HG03135 (cell line): ENCODE measurements at regions not wholly inside any gene's neighbourhood (a gene's known extent, or its start where the extent isn't known, plus 50 kb on each side); places are given as distances from the start of the nearest gene placed in this dataset.

ENCODE experiments used
- ATAC-seq: cut with Tn5 transposase; IDR thresholded peaks from one replicate; pipeline ENCODE4 v1.9.1; 2021; ENCODE audit warnings: mild to moderate bottlenecking, moderate library complexity; ENCODE audit not compliant: unreplicated experiment

GRCh38 chr2:12196495-12196894 is 450.1 kb downstream of the LPIN1 start:
- ATAC-seq, result no peak

- no peak for ATAC-seq
Observed at GRCh38 chr2:12197133-12197532, 450.7 kb downstream of the LPIN1 start.

GRCh38 chr2:12199491-12200211 is 453.2 kb downstream of the LPIN1 start:
- no peak for ATAC-seq

DNA sequence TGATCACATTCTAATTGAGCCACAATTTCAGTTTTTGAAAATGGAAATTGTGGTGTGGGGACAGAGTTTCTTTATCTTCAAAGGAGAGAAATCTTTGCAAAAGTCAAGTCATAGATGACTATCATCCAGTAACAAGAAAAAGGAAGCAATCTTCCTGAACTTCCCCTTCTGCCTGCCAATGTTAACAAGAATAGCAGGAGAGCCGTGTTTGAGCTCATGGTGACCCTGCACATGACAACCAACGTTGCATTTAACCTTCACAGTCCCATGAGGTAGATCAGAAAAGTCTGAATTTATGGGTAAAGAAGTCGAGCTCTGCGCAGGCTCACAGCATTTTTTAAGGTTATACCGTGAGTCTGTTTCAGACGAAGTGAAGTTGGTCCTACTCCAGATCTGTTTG is 454.9 kb downstream of the LPIN1 start:
- no peak for ATAC-seq

DNA sequence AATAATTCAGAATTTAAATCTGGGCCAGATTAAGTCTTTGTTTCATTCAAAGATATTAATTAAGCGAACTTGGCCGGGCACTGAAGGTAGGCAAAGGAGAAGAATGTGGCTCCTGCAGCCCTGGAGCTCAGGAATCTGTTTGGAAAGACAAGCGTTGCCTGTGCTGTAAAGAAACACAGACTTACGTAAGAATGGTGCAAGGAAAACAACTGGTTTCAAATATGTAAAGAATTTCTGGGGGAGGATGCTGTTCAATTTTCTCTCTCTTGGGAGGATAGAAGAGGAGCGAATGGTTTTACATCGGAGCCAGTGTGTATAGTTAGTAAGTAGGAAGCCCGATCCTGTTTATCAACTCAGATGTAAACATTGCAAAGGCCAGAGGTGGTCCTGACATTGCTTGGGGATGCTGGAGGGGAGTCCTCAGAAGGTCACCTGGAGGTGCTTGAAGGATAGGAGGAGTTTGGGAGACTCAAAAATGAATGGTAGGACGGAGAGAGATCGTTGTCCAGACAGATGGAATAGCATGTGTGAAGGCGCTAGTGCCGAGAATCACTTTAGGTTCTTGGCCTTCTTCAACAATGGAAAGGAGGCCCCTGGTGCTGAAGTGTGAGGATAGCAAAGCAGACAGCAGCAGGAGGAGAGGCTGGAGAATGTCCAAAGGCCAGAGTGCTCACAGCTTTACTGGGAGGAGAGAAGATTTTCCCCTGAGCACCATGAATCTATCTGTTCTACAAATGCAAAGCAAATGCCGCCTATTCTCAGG is 456.1 kb downstream of the LPIN1 start:
- ATAC-seq, result no peak

DNA sequence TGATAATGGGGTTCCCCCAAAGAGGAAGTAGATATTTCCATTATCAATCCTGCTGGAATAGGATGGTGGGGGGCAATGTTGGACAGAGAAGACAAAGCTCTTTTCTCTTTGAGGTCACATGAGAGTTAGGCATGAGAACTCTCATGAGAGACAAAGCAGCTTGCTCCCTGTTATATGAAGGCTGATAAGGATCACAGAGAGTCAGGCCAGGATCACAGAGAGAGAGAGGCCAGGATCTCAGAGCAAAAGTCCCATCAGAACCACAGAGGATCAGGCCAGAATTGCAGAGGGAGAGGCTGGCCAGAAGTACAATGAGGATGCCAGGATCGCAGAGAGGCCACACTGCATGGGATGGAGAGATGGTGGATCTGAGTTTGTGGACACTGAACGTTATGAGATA is 457.1 kb downstream of the LPIN1 start:
- no peak for ATAC-seq

- ATAC-seq, result no peak
Observed at GRCh38 chr2:12205086-12205485, 458.7 kb downstream of the LPIN1 start.

- no peak for ATAC-seq
Observed at GRCh38 chr2:12207491-12207890, 461.1 kb downstream of the LPIN1 start.

DNA sequence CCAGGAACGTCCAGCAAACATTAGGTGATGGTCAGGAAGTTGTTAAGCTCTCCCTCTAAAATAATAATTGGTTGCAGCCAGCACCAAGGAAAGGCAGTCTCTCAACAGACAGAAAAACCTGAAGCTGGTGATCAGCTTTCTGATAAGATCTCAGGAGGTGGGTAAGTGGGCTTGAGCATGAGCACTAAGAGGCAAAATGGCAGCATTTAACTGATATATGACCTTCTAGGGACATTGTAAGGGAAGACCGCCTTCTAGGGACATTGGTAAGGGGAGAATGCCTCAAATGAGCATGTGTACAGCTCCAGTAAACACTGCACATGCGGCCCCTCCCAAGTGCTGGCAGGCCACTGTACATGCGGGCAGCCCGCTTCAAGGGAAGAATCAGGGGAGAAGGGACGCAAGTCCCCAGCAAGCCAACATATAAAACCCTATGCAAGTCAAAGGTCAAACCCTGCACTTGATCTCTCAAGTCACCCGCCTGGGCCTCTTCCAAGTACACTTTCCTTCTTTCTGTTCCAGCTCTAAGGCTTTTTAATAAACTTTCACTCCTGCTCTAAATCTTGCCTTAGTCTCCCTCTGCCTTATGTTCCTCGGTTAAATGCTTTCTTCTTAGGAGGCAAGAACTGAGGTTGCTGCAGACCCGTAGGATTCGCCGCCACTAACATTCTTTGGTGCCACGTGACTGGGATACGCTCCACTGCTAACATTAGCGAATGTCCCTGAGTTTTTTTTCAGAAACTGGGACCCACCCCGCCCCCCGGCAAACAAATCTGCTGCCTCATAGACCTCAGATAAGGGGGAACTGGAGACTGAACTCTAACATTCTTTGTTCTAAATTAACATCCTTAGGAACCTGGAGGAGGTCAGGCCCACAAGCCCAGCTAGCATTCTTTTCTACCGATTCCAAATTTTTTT is 463.8 kb downstream of the LPIN1 start:
- no peak for ATAC-seq

- ATAC-seq, result no peak
Observed at GRCh38 chr2:12211326-12212175, 465.1 kb downstream of the LPIN1 start.

DNA sequence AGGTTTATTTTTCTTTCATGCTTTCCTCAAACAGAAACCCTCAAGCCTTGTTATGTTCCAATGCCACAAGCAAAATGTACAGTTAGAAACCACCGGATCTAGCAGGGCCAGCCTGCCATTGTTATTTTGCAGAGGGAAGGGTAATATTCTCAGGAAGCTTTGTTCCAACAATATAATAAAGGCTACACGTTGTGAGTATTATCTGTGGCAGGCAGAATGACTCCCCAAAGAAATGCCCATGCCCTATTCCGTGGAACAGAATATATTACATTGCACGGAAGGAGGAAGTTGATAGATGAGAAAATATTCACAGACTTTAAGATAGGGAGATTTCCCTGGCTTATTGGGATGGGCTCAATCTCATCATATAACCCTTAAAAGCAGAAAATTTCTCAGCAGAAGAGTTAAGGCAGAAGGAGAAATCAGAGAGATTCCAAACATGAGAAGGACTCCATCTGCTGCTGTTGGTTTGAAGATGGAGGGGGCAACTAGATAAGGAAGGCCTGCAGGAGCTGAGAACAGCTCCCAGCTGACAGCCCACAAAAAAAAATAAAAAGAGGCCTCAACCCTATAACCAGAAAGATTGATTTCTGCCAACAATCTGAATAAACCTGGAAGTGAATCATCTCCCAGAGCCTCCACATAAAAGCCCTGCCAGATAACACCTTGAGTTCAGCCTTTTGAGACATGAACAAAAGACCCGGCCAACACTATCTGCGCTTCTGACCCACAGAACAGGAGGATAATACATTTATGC is 466.6 kb downstream of the LPIN1 start:
- ATAC-seq, result no peak

DNA sequence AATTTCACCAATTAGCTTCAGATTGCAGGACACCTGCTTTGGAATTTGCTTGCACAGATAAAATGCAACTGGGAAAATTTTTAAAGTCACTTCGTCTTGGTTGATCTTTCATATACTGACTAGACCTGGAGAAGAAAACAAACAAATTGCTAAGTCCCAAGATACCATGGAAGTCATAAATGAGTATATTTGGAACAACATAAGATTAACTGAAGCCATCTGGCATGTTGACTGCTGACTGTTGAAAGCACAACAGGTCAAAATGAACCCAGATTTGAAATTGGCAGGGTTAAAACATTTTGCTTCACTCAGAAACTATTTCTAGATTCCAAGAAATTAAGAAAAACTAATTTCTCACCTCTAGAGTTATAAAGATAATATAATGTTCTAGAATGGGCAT is 470.7 kb downstream of the LPIN1 start:
- ATAC-seq, result no peak

- ATAC-seq, result no peak
Observed at GRCh38 chr2:12219761-12220160, 473.3 kb downstream of the LPIN1 start.

DNA sequence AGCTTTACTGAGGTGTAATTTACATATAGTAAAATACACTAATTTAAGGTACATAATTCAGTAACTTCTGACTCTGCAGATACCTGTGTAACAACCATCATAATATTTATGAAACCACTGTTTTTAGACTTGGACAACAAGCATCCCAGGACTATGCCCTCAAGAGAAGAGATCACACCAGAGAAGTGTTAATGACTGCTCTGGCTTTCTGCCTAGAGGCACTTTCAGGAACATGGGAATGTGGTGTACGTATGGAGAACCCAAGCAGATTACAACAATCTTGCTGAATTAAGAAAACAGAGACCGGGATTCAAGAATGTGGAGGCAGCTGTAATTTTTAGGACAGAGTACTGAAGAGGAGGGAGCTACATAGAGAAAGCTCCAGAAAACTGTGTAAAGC is 475.2 kb downstream of the LPIN1 start:
- ATAC-seq, result no peak

DNA sequence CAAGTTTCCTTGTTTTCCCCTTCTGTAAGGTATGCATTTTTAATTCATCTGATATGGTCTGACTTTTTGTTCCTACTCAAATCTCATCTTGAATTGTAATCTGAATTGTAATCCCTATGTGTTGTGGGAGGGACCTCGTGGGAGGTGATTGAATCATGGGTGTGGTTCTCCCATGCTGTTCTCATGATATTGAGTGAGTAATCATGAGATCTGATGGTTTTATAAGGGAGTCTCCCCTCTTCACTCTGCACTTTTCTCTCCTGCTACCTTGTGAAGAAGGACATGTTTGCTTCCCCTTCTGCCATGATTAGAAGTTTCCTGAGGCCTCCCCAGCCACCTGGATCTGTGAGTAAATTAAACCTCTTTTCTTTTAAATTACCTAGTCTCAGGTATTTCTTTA is 476.1 kb downstream of the LPIN1 start:
- no peak for ATAC-seq

- no peak for ATAC-seq
Observed at GRCh38 chr2:12223732-12224131, 477.3 kb downstream of the LPIN1 start.

DNA sequence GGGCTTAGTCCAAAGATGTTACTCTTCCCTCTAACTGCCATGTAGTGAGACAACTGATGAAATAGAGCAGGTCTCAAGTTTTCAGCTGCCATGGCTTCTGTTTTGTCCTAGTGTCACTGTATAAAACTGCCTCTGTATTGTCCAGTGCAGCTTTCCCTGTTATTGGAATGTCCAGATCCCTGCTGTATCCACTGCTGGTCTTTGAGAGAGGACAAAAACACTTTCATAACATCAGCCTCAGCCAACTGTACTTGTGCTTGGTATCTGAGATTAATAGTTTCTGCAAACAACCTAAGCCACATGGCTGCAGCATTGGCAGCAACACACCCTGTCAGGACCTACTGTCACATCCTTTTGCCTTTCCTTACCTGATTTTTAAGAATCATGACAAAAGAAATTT is 480.2 kb downstream of the LPIN1 start:
- no peak for ATAC-seq

DNA sequence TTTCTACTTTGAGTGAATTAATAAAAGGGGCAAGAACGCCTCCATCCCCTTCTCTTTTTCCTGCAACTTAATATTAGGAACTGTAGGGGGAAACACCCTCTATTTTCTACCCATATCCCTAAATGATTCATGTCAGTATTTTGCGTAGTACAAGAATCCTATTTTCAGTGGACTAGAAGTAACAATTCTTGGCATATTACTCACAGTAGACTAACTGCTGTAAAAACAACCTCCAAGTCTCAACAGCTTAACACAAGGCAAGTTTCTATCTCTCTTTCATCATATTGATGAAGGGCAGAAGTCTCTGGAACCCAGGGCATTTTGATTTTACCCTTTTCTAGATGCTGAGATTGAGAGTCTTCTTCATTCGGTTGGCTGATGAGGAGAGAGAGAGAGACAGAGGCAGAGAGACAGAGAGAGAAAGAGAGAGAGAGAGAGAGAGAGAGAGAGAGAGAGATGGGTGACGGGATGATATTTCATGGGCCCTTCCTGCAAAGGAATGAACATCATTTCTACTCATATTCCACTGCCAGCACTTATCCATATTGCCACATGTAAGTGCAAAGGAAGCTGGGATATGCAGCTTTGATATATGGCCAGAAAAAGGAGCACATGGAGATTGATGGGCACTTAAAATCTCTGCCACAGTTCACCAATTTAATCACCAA is 481.6 kb downstream of the LPIN1 start:
- no peak for ATAC-seq

DNA sequence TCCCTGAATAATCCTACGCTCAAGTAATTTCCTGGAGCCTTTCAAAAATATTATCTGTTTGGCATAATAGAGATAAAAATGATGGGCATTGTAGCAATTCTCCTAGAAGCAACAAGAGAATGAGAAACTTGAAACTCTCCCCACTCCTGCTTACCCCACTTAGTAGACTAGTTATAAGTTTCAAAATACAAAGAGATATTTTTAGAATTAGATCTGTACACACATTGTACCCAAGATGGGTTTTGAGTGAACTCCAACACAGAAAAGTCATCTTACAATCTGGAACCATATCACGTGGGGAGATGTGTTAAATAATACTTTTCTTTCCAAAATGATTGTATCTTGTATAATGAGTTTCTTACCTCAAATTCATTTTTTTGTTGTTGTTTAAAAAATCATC is 484.9 kb downstream of the LPIN1 start:
- ATAC-seq, result no peak
